ENCODE measurements at regions not wholly inside any gene's neighbourhood (a gene's known extent, or its start where the extent isn't known, plus 50 kb on each side); places are given as distances from the start of the nearest gene placed in this dataset.

- no peak overlapping the region for H3K4me3 ChIP-seq
- intact Hi-C loops (cut with DNase I), result no loop called here
- DNase-seq, result no peak
- H3K27me3 ChIP-seq, result no peaks in the 10 kb centered on the region
- H3K36me3 ChIP-seq, result no peaks in the 10 kb centered on the region
- TF ChIP-seq POLR2A (IDR thresholded peaks at IDR 0.05), result no peak
- no peak for TF ChIP-seq CTCF (IDR thresholded peaks at IDR 0.05)
- no peaks in the 10 kb centered on the region for H3K9me3 ChIP-seq
- H3K4me1 ChIP-seq, result no peaks in the 10 kb centered on the region
- no peak overlapping the region for H3K27ac ChIP-seq
Observed at GRCh38 chr10:8998751-8999150, 944.3 kb downstream of the GATA3 start.

GRCh38 chr10:9003122-9003521 is 948.6 kb downstream of the GATA3 start:
- Histone ChIP-seq H3K9me3 (no peaks in the 10 kb centered on the region), H3K36me3 (no peaks in the 10 kb centered on the region), H3K27me3 (no peaks in the 10 kb centered on the region), H3K27ac (no peak overlapping the region), H3K4me1 (no peaks in the 10 kb centered on the region), H3K4me3 (no peak overlapping the region)
- DNase-seq, result no peak
- 87 to 92% methylated on average over 4 of the region's 4 CpGs for WGBS, 2 donors
- intact Hi-C loops (cut with DNase I), result no loop called here
- TF ChIP-seq CTCF (IDR thresholded peaks at IDR 0.05) (no peak), POLR2A (IDR thresholded peaks at IDR 0.05) (no peak)

- intact Hi-C loops (cut with DNase I), result no loop called here
- no peaks in the 10 kb centered on the region for H3K9me3 ChIP-seq
- DNase-seq, result no peak
- H3K27me3 ChIP-seq, result no peaks in the 10 kb centered on the region
- H3K36me3 ChIP-seq, result no peaks in the 10 kb centered on the region
- 95 to 96% methylated on average over 4 to 6 of the region's 6 CpGs for WGBS, 2 donors
- TF ChIP-seq POLR2A (IDR thresholded peaks at IDR 0.05) (no peak), CTCF (IDR thresholded peaks at IDR 0.05) (no peak)
- H3K27ac ChIP-seq, result no peak overlapping the region
- H3K4me1 ChIP-seq, result no peaks in the 10 kb centered on the region
- no peak overlapping the region for H3K4me3 ChIP-seq
Observed at GRCh38 chr10:9004736-9005135, 950.2 kb downstream of the GATA3 start.

GRCh38 chr10:9009505-9009904 is 955.0 kb downstream of the GATA3 start:
- no peak for DNase-seq
- WGBS, 2 donors, result 63% methylated on average over 3 to 9 of the region's 9 CpGs
- Histone ChIP-seq H3K9me3 (no peaks in the 10 kb centered on the region), H3K27me3 (no peaks in the 10 kb centered on the region), H3K4me1 (no peaks in the 10 kb centered on the region), H3K4me3 (no peak overlapping the region), H3K36me3 (no peaks in the 10 kb centered on the region), H3K27ac (no peak overlapping the region)
- intact Hi-C loops (cut with DNase I), result no loop called here
- TF ChIP-seq CTCF (IDR thresholded peaks at IDR 0.05) (no peak), POLR2A (IDR thresholded peaks at IDR 0.05) (no peak)

- Histone ChIP-seq H3K9me3 (no peaks in the 10 kb centered on the region), H3K27ac (no peak overlapping the region), H3K4me3 (no peak overlapping the region), H3K36me3 (no peaks in the 10 kb centered on the region), H3K4me1 (no peaks in the 10 kb centered on the region), H3K27me3 (no peaks in the 10 kb centered on the region)
- 12 to 14% methylated on average over 1 of the region's 1 CpG for WGBS, 2 donors
- intact Hi-C loops (cut with DNase I), result no loop called here
- DNase-seq, result no peak
- TF ChIP-seq POLR2A (IDR thresholded peaks at IDR 0.05) (no peak), CTCF (IDR thresholded peaks at IDR 0.05) (no peak)
Observed at GRCh38 chr10:9010093-9010492, 955.6 kb downstream of the GATA3 start.

Data from esophagus squamous epithelium (tissue), 5 donors.